NCI-H1930 (cell line): ENCODE measurements at regions not wholly inside any gene's neighbourhood (a gene's known extent, or its start where the extent isn't known, plus 50 kb on each side); places are given as distances from the start of the nearest gene placed in this dataset.
"Not testable (repeated sequence)": the region's sequence is repeated elsewhere in the genome, so short reads cannot be mapped to it uniquely, and the experiment has no call there.

Experiments used
- DNase-seq, 2 experiments: peaks; one replicate each; lab custom pipeline; 2025; lab: John Stamatoyannopoulos, UW

DNA sequence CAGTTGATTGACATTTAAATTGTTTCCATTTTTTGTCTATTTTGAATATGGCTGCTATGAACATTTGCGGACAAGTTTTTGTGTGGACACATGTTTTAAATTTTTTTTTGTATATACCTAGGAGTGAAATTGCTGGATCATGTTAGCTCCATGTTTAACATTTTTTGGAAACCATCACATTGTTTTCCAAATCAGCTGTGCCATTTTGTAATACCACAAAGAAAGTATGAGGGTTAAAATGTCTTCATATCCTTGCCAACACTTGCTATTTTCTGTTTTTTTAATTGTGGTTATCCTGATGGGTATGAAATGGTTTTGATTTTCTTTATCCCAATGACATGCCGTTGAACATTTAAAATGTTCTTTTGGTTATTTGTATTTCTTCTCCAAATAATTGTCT is 52.1 kb downstream of the CARTPT start:
- DNase-seq, result no peak

DNA sequence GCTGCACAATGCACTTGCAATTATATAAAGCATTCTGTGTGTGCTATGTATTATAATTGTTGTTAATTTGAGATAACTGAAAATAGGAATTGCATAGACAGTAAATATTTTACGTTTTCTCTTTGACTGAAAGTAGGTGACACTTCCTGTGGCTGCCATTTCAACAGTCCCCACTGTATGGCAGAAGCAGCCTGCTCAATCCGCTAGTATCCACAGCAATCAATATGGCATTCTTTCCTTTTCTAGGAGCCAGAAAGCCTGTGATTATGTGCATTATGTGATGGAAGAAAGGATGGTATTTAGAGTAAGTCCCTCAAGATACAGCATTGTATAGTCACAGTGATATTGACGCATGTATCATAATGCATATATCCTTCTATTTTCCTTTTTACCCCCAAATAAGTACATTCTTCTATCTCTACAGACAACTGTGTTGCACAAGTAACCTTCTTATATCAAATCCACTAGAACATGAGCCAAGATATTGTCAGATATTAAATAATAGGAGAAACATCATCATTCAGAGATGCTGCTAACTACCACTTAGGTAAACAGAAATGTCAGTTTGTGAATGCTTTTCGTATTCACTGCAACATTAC is 59.7 kb downstream of the CARTPT start:
- peak in 1 of 2 experiments; percentile 26 for DNase-seq

DNA sequence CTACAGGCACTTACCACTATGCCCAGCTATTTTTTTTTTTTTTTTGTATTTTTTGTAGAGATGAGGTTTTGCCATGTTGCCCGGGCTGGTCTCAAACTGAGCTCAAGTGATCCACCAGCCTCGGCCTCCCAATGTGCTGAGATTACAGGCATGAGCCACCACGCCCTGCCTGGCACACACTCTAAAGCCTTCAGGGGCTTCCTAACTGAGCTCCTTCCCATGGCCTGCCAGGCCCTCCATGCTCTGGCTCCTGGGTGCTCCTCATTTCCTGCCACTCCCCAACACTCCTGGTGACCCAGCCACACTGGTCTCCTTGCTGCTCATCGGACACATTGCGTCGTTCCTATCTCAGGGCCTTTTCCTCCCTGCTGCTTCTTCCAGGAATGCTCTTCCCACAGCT is 61.5 kb downstream of the CARTPT start:
- DNase-seq, result no peak

DNA sequence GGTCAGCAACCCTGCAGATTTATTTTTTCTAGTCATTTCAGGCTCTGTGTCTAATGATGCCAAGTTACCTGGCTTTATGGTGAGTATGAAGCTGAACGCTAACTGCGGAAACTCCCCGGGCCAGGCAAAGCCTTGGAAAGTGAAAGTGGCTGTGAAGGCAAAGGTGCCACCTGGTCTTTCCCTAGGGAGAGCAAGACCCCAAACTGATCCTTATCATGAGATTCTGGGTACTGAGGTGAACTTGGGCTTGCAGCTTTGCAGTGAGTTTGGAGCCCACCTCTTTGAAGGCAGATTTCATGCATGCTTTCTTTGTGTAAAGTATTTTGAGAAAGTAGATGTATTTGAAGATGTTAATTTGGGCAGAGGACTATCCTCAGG is 63.3 kb downstream of the CARTPT start:
- DNase-seq, result no peak

DNA sequence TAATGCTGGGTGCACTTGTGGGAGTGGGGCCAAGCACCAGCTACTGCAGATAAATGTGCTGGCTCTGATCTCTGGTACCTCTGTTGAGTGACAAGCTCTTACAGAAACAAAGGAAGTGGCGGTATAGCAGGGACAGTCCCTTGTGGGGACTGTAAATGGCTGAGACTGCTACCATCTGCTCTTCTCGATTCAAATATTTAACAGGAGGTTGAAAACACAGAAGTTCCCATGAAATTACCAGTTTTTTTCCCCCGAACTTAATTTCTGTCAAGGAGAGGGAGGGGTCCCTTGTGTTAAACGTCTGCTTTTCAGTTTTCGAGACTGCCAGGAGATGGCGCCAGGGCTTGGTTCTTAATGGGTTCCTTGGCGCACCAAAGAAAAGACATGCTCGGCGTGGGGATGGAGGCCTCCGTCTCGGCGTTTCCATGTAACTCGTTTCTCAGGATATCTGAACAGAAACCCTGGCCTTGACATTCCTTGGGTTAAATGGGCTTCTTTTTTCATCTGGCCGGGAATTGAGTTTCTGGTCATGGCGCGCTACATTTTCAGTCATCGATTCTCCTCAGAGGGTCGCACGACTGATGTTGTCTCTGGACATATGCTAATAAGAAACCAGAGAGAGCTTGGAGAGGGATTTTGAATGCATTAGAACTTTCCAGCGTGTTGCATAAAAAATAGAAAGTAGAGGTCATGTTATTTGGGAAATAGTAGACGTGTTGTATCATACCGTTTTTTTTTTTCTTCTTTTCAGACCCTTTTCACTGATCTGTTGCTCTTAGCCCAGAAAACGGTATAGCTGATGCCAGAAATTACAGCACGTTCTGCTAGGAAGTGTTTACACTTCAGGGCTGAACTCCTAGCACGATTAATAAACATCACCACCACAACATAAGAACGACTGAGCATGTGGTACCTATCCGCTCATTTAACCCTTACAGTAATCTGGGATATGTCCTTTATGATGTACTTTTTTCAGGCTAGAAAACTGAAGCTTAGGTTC is 64.0 kb downstream of the CARTPT start:
- DNase-seq, result peak; percentile 15 to 60

DNA sequence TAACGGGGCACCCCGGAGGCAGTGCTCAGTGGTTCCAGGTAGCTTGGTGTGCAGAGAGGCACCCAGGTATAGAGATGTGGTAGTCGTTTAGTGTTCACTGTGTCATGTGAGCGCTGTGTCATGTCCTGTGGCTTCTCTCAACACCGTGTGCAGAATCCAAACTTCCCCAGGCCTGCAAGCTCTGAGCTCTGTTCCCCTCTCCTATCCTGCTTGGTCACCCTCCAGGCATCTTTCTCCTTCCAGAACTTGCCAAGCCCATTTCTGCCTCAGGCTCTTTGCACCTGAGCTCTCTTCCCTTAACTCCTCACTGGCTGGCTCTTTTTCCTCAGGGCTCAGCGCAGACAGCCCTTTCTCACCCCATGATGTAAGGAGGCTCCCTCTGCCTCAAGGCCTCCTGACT is 64.8 kb downstream of the CARTPT start:
- no peak for DNase-seq

DNA sequence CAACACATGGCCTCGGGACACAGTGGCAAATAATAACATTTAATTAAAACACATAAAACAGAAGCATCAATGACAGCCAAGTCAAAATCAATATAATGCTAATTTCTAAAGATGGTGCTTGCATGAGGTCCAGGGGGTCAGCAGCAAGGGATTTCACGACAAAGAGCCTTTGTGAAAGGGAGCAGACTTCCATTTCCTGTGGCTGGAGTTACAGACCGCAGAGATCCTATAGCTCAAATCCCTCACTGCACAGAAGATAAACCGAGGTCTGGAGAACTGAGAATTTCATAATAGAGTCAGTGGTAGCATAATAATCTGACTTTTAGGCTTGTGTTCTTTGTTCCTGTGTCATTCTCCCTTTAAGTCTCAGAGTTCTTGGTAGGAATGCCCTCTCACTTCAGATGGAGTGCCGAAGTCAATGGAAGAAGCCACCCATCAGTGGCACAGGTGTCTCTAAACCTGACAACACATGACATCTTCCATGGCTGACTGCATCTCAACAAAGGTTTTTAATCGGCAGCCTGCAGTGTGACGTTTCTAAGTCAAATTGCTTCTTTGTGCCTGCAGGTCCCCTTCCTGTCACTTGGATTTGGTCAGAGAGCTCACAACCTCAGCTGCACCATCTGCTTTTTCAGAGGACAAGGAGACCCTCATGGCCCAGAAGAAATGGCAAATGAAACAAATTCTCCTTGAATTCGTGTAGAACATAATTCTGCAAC is 67.4 kb downstream of the CARTPT start:
- DNase-seq, result no peak

DNA sequence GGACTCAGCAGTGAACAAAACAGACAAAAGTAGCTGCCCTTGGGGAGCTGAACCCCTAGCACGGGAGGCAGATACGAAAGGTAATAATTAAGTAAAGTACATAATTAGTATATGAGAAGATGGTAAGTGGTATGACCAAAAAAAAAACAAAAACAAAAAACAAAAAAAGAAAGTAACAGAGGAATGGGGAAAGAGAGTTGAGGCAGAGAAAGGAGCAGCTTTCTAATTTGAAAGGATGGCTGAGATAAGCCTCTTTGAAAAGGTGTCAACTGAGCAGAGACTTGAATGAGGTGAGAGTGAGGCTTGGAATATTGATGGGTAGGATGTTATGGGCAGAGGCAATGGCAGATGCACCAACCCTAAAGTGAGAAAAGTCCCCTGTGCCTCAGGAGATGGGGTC is 69.7 kb downstream of the CARTPT start:
- DNase-seq, result no peak

DNA sequence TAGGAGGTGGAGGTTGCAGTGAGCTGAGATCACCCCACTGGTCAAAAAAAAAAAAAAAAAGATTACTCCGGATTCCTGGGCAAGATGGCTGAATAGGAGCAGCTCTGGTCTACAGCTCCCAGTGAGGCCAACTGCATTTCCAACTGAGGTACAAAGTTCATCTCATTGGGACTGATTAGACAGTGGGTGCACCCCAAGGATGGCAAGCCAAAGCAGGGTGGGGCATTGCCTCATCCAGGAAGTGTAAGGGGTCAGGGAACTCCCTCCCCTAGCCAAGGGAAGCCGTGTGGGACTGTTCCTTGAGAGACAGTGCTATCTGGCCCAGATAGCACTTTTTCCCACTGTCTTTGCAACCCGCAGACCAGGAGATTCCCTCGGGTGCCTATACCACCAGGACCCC is 70.7 kb downstream of the CARTPT start:
- DNase-seq, result no peak

DNA sequence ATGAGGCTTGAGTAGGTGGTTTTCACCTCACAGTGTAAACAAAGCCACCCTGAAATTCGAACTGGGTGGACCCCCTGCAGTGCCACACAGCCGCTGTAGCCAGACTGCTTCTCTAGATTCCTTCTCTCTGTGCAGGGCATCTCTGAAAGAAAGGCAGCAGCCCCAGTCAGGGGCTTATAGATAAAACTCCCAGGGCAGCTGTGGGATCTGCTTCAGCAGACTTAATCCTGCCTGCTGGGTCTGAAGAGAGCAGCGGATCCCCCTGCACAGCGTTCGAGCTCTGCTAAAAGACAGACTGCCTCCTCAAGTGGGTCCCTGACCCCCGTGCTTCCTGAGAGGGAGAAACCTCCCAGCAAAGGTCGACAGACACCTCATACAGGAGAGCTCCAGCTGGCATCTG is 71.4 kb downstream of the CARTPT start:
- no peak for DNase-seq

DNA sequence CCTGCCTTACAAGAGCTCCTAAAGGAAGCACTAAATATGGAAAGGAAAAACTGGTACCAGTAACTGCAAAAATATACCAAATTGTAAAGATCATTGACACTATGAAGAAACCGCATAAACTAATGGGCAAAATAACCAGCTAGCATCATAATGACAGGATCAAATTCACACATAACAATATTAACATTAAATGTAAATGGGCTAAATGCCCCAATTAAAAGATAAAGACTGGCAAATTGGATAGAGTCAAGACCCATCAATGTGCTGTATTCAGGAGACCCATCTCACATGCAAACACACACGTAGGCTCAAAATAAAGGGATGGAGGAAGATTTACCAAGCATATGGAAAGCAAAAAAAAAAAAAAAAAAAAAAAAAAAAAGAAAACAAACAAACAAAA is 73.0 kb downstream of the CARTPT start:
- DNase-seq, result not testable (repeated sequence)

DNA sequence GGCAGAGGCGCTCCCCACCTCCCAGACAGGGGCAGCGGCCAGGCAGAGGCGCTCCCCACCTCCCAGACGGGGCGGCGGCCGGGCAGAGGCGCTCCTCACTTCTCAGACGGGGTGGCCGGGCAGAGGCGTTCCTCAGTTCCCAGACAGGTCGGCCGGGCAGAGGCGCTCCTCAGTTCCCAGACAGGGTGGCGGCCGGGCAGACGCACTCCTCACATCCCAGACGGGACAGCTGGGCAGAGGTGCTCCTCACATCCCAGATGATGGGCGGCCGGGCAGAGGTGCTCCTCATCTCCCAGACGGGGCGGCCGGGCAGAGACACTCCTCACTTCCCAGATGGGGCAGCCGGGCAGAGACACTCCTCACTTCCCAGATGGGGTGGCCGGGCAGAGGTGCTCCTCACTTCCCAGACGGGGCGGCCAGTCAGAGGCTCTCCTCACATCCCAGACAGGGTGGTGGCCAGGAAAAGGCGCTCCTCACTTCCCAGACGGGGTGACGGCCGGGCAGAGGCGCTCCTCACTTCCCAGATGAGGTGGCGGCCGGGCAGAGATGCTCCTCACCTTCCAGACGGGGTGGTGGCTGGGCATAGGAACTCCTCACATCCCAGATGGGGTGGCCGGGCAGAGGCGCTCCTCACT is 75.1 kb downstream of the CARTPT start:
- DNase-seq, result no peak

DNA sequence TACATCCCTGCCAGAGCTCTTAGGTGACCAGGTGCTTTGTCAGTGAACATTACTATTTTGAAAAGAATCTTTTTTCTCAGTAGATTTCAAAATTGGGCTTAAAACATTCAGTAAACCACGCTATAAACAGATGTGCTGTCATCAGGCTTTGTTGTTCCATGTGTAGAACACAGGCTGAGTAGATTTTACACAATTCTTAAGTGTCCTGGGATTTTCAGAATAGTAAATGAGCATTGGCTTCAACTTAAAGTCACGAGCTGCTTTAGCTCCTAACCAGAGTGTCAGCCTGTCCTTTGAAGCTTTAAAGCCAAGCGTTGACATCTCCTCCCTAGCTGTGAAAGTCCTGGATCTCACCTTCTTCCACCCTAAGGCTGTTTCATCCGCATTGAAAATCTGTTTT is 83.6 kb downstream of the CARTPT start:
- no peak for DNase-seq

DNA sequence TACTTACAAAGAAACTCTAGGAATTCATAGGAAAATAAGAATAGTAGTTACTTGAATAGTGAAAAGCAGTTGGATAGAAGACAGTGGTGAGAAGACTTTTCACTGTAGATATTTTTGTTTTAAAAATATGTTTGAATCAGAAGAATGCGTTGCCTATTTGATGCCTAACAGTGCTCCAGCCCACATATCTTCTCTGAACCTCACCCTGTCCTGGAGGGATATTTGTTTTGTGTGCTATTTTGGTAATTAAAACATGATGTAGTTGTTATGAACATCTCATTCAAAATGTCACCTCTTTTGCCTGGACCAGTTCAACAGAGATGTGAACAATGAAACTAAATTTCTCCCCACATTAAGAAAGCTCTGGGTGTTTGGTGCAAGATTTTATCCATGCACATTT is 87.6 kb downstream of the CARTPT start:
- DNase-seq, result no peak

DNA sequence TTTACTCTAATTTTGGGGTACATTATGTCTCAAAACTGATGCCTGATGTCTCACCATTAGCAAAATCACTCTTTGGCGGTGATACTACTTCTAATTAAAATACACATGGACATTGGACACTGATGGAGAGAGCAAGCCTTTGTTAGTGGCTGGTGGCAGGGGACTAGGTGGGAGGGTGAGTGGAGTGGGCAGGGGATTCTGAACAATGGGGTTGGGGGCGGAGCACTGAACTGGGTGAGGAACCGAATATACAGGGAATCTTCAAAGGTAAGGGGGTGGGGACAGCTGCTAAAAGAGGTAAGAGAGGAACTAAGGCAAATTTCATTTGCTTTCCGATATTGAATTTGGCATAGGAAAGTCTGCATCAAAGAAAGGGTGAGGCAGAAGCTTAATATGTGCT is 88.8 kb downstream of the CARTPT start:
- DNase-seq, result no peak

DNA sequence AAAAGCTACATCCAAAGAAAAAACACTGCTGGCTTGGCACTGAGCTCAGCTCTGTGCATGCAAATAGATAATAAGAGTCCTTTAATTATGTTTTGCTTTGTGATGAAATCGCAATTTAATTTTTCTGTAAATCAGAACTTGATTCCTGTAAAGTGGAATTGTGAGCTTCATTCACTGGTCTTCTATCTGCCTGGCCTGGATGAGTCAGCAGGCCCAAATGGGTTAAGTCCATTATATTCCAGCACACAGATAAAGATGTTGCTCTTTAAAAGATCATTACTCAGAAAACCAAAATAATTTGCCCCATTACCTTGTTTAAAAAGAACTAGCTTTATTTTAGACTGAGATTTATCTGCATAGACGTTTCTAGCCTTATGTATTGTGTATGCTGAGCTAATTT is 90.4 kb downstream of the CARTPT start:
- peak in 1 of 2 experiments; percentile 26 for DNase-seq

DNA sequence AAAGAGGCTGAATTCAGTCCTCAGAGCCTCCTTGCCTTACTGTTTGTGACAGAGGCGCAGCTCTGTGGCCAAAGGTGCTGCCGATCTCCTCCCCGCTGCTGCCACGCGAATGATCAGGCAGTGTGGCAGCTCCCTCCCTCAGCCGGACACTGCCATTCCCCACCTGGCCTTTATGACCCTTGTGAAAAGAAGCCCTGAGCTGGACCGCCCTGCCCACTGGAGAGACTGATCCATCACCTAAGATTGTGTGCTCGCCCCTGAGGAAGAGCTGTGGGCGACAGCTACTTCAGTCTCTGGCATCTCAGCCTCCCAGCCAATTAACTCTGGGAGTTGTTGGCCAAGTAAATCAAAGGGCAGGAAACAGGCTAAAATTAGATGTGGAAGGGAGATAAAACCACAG is 90.9 kb downstream of the CARTPT start:
- no peak for DNase-seq

DNA sequence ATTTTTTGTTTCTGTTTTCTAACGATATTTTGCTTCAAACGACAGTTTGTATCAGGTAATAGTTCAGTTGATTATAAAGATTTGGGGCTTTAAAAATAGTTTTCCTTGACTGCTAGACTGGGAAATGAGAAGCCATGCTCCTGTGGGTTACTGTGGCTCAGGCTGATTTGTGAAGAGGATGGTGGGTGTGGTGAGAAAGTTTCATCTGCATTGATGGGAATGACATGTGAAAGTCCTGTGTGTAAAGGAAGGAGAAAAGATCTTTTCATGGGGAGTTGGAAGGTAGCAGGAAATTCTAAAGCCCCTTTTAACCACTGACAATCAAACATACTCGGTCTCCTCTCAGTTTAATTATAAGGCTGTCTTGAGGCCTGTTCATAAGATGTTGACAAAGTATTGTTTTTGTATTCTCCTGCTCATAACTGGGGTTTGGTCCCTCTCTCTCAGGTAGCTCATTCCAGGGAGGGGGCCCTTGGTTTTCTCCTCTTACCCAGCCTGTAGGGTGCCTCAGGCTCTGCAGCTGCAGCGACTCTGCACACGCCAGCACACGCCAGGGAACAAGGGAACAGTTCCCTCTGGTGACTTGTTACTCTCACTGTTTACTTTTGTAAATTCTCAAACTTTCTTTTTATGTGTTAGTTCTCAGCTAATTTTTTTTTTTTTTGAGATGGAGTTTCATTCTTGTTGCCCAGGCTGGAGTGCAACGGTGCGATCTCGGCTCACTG is 91.6 kb downstream of the CARTPT start:
- no peak for DNase-seq

DNA sequence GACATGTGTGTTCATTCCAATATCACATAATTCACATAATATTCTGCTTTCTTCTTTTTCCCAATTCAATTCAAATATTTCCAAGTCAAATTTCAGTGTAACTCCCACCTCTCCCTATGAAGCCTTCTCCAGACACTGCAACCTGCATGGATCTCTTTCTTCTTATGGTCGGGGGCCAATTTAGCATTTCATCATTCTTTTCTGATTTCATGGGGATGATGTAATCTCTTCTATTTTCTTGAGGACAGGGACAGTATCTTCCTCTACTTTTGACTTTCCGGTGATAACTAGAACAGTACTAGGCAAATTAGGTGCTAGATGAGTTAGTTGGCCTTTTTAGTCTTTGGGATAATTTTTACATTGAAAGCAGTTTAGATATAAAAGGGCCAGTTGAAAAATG is 92.7 kb downstream of the CARTPT start:
- no peak for DNase-seq

DNA sequence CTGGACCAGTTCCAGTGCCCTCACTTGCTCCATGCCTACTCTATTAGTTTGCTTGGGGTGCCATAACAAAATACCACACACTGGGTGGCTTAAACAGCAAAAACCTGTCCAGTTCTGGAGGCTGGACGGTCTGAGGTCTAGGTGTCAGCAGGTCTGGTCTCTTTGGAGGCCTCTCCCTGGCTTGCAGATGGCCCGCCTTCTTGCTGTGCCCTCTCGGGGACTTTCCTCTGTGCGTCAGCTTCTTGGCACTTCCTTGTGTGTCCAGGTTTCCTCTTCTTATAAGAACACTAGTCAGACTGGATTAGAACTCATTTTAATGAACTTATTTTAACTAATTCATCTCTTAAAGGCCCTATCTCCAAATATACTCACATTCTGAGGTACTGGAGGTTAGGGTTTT is 97.2 kb downstream of the CARTPT start:
- DNase-seq, result no peak

DNA sequence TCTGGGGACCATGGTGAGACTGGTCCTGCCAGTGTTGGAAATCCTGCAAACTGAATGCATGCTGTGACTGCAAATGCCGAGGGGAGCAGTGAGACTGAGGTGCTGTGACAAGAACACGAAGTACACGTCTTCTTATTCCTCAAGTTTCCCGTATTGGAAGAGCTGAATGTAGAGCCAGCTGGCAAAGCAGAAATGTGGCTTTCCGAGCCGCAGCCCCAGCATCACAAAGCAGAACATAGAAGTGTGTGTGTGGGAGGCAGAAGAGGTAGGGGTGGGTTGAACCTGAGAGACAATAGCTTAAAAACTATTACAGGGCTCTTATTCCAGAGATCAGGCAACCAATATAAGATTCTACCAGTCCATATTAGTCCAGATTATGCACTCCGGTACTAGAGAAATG is 98.8 kb downstream of the CARTPT start:
- no peak for DNase-seq

DNA sequence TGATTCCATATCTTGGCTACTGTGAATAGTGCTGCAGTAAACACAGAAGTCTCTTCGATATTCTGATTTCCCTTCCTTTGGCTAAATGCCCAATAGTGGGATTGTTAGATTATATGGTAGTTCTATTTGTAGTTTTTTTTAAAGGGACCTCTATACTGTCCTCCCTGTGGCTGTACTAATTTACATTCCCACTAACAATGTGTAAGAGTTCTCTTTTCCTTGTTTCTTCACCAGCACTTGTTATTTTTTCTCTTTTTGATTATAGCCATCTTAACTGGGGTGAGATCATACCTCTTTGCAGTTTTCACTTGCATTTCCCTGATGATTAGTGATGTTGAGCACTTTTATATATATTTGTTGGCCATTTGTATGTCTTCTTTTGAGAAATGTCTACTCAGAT is 102.0 kb downstream of the CARTPT start:
- DNase-seq, result no peak
